HS-5 (cell line): ENCODE measurements at regions not wholly inside any gene's neighbourhood (a gene's known extent, or its start where the extent isn't known, plus 50 kb on each side); places are given as distances from the start of the nearest gene placed in this dataset.
"Not testable (repeated sequence)": the region's sequence is repeated elsewhere in the genome, so short reads cannot be mapped to it uniquely, and the experiment has no call there.

Source experiments
- DNase-seq: peaks from one replicate; pipeline ENCODE4 v3.0.0-alpha.2; 2012; ENCODE audit warnings: low read depth

- DNase-seq: no peak
Measured at GRCh38 chr3:26145769-26146168, 355.9 kb downstream of the OXSM start.

GRCh38 chr3:26157428-26157827 lies 367.5 kb downstream of the OXSM start:
- DNase-seq: not testable (repeated sequence)

- DNase-seq: no peak
Measured at GRCh38 chr3:26171006-26171405, 381.1 kb downstream of the OXSM start.

- no peak for DNase-seq
Measured at GRCh38 chr3:26191556-26191955, 401.7 kb downstream of the OXSM start.

GRCh38 chr3:26193558-26193957 lies 403.7 kb downstream of the OXSM start:
- DNase-seq: no peak

- DNase-seq: no peak
Measured at GRCh38 chr3:26196781-26197180, 406.9 kb downstream of the OXSM start.

- DNase-seq: no peak
Measured at GRCh38 chr3:26198609-26199008, 408.7 kb downstream of the OXSM start.

- DNase-seq: no peak
Measured at GRCh38 chr3:26202169-26202568, 412.3 kb downstream of the OXSM start.

- no peak for DNase-seq
Measured at GRCh38 chr3:26205475-26205874, 415.6 kb downstream of the OXSM start.

GRCh38 chr3:26208201-26208600 lies 414.4 kb upstream of the LRRC3B start:
- no peak for DNase-seq

GRCh38 chr3:26229801-26230200 lies 392.8 kb upstream of the LRRC3B start:
- DNase-seq: no peak

- no peak for DNase-seq
Measured at GRCh38 chr3:26233374-26233773, 389.2 kb upstream of the LRRC3B start.

GRCh38 chr3:26236531-26236930 lies 386.0 kb upstream of the LRRC3B start:
- DNase-seq: no peak

GRCh38 chr3:26237036-26237682 lies 385.4 kb upstream of the LRRC3B start:
- DNase-seq: no peak

- DNase-seq: not testable (repeated sequence)
Measured at GRCh38 chr3:26244586-26244985, 378.0 kb upstream of the LRRC3B start.

- DNase-seq: no peak
Measured at GRCh38 chr3:26245236-26245635, 377.3 kb upstream of the LRRC3B start.

GRCh38 chr3:26246901-26247300 lies 375.7 kb upstream of the LRRC3B start:
- no peak for DNase-seq

- no peak for DNase-seq
Measured at GRCh38 chr3:26247712-26248111, 374.9 kb upstream of the LRRC3B start.

GRCh38 chr3:26252001-26252400 lies 370.6 kb upstream of the LRRC3B start:
- no peak for DNase-seq

- no peak for DNase-seq
Measured at GRCh38 chr3:26256224-26256623, 366.3 kb upstream of the LRRC3B start.

GRCh38 chr3:26259176-26259575 lies 363.4 kb upstream of the LRRC3B start:
- DNase-seq: no peak

- DNase-seq: no peak
Measured at GRCh38 chr3:26260139-26260538, 362.4 kb upstream of the LRRC3B start.

GRCh38 chr3:26264708-26265107 lies 357.9 kb upstream of the LRRC3B start:
- no peak for DNase-seq

GRCh38 chr3:26271848-26272247 lies 350.7 kb upstream of the LRRC3B start:
- no peak for DNase-seq

GRCh38 chr3:26273196-26273595 lies 349.4 kb upstream of the LRRC3B start:
- DNase-seq: no peak
